Esophagus squamous epithelium (tissue), 5 donors: ENCODE measurements at regions not wholly inside any gene's neighbourhood (a gene's known extent, or its start where the extent isn't known, plus 50 kb on each side); places are given as distances from the start of the nearest gene placed in this dataset.
A peak's percentile ranks its signal among the peaks of the same experiment; 100 is the strongest.

Experiments
- DNase-seq: peaks from one replicate; lab custom pipeline; 2025; lab: John Stamatoyannopoulos, UW
- H3K27ac ChIP-seq, 4 donors: fragments of 200-600 bp; sonication (generic); one replicate each; pipeline ENCODE4 v1.5.1; 2016 to 2019; ENCODE audit warnings: mild to moderate bottlenecking in 1 of 4
- H3K27me3 ChIP-seq, 4 donors: fragments of 200-600 bp; sonication (generic); 1 replicate in 3 of 4; 2 replicates in 1 of 4; pipeline versions ENCODE4 v1.5.1 to v1.6.0; 2017 to 2021; ENCODE audit warnings: antibody characterized with exemption in 1 of 4
- H3K36me3 ChIP-seq, 3 donors: fragments of 200-600 bp; sonication (generic); one replicate each; pipeline ENCODE4 v1.5.1; 2016 to 2019
- H3K4me1 ChIP-seq, 3 donors: fragments of 200-600 bp; sonication (generic); one replicate each; pipeline ENCODE4 v1.5.1; 2017 to 2019
- H3K4me3 ChIP-seq, 4 donors: fragments of 200-600 bp; sonication (generic); 1 replicate in 3 of 4; 2 replicates in 1 of 4; pipeline ENCODE4 v1.5.1; 2016 to 2019; ENCODE audit warnings: mild to moderate bottlenecking in 2 of 4, moderate library complexity in 1 of 4
- H3K9me3 ChIP-seq, 3 donors: fragments of 200-600 bp; sonication (generic); one replicate each; pipeline ENCODE4 v1.5.1; 2016 to 2019
- CTCF ChIP-seq, 6 experiments: fragments of 450-650 bp in 4 of 6; fragments of 200-600 bp in 2 of 6; sonication (generic) in 2 of 6; IDR thresholded peaks; one replicate each; pipeline ENCODE4 v1.5.1; 2016 to 2019; ENCODE audit warnings: antibody characterized with exemption in 6 of 6, mild to moderate bottlenecking in 4 of 6, moderate library complexity in 4 of 6
- POLR2A ChIP-seq, 4 donors: fragments of 450-650 bp; IDR thresholded peaks; one replicate each; pipeline ENCODE4 v1.6.1; 2017; ENCODE audit warnings: antibody characterized with exemption in 4 of 4, mild to moderate bottlenecking in 4 of 4, moderate library complexity in 3 of 4
- WGBS, 2 donors: methylation state at CpG; one replicate each; pipeline ENCODE4 v1.1.5; 2018; 5-methylcytosine and 5-hydroxymethylcytosine counted together
- intact Hi-C: fragments of 100-400 bp; cut with DNase I; formaldehyde crosslinking; loops from one replicate; pipeline ENCODE4 v1.15.0; 2022
- donor health status: DM: yes; HTN: yes; CAD: no.

GRCh38 chr2:175371378-175371777 is 189.9 kb upstream of the ATP5MC3 start:
- TF ChIP-seq POLR2A (IDR thresholded peaks at IDR 0.05): no peak
- TF ChIP-seq CTCF (IDR thresholded peaks at IDR 0.05): no peak

GRCh38 chr2:175366815-175367214 is 185.3 kb upstream of the ATP5MC3 start:
- TF ChIP-seq CTCF (IDR thresholded peaks at IDR 0.05) (peak in 5 of 6 experiments; percentile 41 to 60 (median 52)), POLR2A (IDR thresholded peaks at IDR 0.05) (no peak)
- Histone ChIP-seq H3K9me3 (no peaks in the 10 kb centered on the region), H3K4me1 (no peaks in the 10 kb centered on the region), H3K4me3 (no peak overlapping the region), H3K36me3 (no peaks in the 10 kb centered on the region), H3K27me3 (peaks cover 0 to 76% (median 0%) of the 10 kb centered on the region in 4 donors), H3K27ac (no peak overlapping the region)
- intact Hi-C loops: loop anchor here (10.0 kb wide), 1 partner anchor 718 kb away; the partner anchor contains the start of gene EVX2
- DNase-seq: no peak
- 8% methylated on average over 7 of the region's 7 CpGs for WGBS, 2 donors

More at GRCh38 chr2:175371378-175371777, 189.9 kb upstream of the ATP5MC3 start:
- no peaks in the 10 kb centered on the region for H3K9me3 ChIP-seq
- intact Hi-C loops: no loop called here
- H3K4me3 ChIP-seq: no peak overlapping the region
- no peaks in the 10 kb centered on the region for H3K4me1 ChIP-seq
- no peak overlapping the region for H3K27ac ChIP-seq
- DNase-seq: no peak
- no peaks in the 10 kb centered on the region for H3K36me3 ChIP-seq
- peaks cover 0 to 42% (median 0%) of the 10 kb centered on the region in 4 donors for H3K27me3 ChIP-seq

- DNase-seq: no peak
- Histone ChIP-seq H3K4me1 (no peaks in the 10 kb centered on the region), H3K27me3 (peaks cover 0 to 68% (median 0%) of the 10 kb centered on the region in 4 donors), H3K36me3 (no peaks in the 10 kb centered on the region), H3K9me3 (no peaks in the 10 kb centered on the region), H3K4me3 (no peak overlapping the region), H3K27ac (no peak overlapping the region)
- TF ChIP-seq CTCF (IDR thresholded peaks at IDR 0.05) (no peak), POLR2A (IDR thresholded peaks at IDR 0.05) (no peak)
- intact Hi-C loops: loop anchor here (10.0 kb wide), 1 partner anchor 721 kb away; the partner anchor contains the start of gene EVX2
- 53 to 59% methylated on average over 5 of the region's 5 CpGs for WGBS, 2 donors
Measured at GRCh38 chr2:175363699-175364098, 182.2 kb upstream of the ATP5MC3 start.

- H3K36me3 ChIP-seq: no peaks in the 10 kb centered on the region
- H3K4me1 ChIP-seq: no peaks in the 10 kb centered on the region
- no peak overlapping the region for H3K4me3 ChIP-seq
- H3K27ac ChIP-seq: no peak overlapping the region
- TF ChIP-seq CTCF (IDR thresholded peaks at IDR 0.05) (no peak), POLR2A (IDR thresholded peaks at IDR 0.05) (no peak)
- H3K9me3 ChIP-seq: no peaks in the 10 kb centered on the region
- H3K27me3 ChIP-seq: peaks cover 0 to 64% (median 0%) of the 10 kb centered on the region in 4 donors
- DNase-seq: no peak
- 88 to 91% methylated on average over 4 of the region's 4 CpGs for WGBS, 2 donors
- intact Hi-C loops: loop anchor here (10.0 kb wide), 1 partner anchor 722 kb away; the partner anchor contains the start of gene EVX2
Measured at GRCh38 chr2:175362331-175362730, 180.8 kb upstream of the ATP5MC3 start.

- H3K27me3 ChIP-seq: peaks cover 0 to 41% (median 0%) of the 10 kb centered on the region in 4 donors
- H3K36me3 ChIP-seq: no peaks in the 10 kb centered on the region
- H3K4me1 ChIP-seq: no peaks in the 10 kb centered on the region
- H3K9me3 ChIP-seq: no peaks in the 10 kb centered on the region
- no peak overlapping the region for H3K27ac ChIP-seq
- no peak overlapping the region for H3K4me3 ChIP-seq
- WGBS, 2 donors: 65 to 69% methylated on average over 3 of the region's 3 CpGs
- no peak for DNase-seq
- TF ChIP-seq POLR2A (IDR thresholded peaks at IDR 0.05): no peak
- no peak for TF ChIP-seq CTCF (IDR thresholded peaks at IDR 0.05)
- intact Hi-C loops: loop anchor here (10.0 kb wide), 1 partner anchor 725 kb away; the partner anchor contains the start of gene EVX2
Measured at GRCh38 chr2:175359710-175360109, 178.2 kb upstream of the ATP5MC3 start.
